ENCODE measurements at regions not wholly inside any gene's neighbourhood (a gene's known extent, or its start where the extent isn't known, plus 50 kb on each side); places are given as distances from the start of the nearest gene placed in this dataset.

DNA sequence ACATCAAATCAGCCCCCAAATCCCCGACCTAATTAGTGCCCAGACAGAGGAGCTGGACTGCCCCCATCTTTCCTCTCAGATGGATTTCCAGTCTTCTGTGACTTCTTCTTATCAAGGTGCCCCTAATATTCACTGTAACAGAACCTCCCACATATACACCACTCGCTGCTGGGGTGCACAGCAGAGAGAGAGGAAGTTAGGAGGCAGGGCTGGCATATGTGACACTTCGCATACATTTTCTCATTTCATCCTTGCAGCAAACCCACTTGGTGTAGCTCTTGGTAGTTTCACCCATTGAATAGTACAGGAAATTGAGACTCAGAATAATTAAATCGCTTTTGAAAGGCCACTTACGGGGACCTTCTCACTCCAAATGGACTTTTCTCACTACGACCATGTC, 56.5 kb upstream of the CCND2 start:
- TF ChIP-seq FOXM1 (IDR thresholded peaks at IDR 0.05; ENCODE audit: borderline replicate concordance) (no peak), SUZ12 (IDR thresholded peaks at IDR 0.05) (no peak), ZNF384 (IDR thresholded peaks at IDR 0.05) (no peak), FOXK2 (IDR thresholded peaks at IDR 0.05) (no peak), ARNT (IDR thresholded peaks at IDR 0.05) (no peak), SP1 (IDR thresholded peaks at IDR 0.05) (no peak), HDGF (IDR thresholded peaks at IDR 0.05; ENCODE audit: borderline replicate concordance) (no peak), CTBP1 (IDR thresholded peaks at IDR 0.05; ENCODE audit: borderline replicate concordance) (no peak), PKNOX1 (IDR thresholded peaks at IDR 0.05) (no peak), L3MBTL2 (conservative IDR thresholded peaks at IDR 0.05) (no peak), NFRKB (IDR thresholded peaks at IDR 0.05) (no peak)

Data from HEK293T (cell line).